IPS-NIHi11 (cell line): ENCODE measurements at regions not wholly inside any gene's neighbourhood (a gene's known extent, or its start where the extent isn't known, plus 50 kb on each side); places are given as distances from the start of the nearest gene placed in this dataset.
"Not testable (repeated sequence)": the region's sequence is repeated elsewhere in the genome, so short reads cannot be mapped to it uniquely, and the experiment has no call there.

Experiments
- DNase-seq: peaks from one replicate; pipeline ENCODE4 v3.0.0; 2012; ENCODE audit warnings: mixed read lengths, low spot score

DNA sequence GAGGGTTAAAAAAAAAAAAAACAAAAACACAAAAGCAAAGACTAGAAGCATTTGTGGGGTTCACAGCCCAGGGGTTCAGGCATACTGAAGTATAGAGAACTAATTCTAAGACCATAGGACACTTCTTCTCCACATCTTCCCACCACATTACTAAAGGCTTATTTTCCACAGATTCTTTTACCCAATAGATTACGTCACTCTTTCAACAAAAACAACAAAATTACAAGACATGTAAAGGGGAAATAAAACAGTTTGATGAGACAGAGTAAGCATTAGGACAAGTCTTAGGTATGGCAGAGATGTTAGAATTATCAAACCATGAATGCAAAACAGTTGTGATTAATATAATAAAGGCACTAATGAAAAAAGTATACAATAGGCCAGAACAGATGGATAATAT lies 2013.7 kb downstream of the MRPL39 start:
- DNase-seq, result no peak

DNA sequence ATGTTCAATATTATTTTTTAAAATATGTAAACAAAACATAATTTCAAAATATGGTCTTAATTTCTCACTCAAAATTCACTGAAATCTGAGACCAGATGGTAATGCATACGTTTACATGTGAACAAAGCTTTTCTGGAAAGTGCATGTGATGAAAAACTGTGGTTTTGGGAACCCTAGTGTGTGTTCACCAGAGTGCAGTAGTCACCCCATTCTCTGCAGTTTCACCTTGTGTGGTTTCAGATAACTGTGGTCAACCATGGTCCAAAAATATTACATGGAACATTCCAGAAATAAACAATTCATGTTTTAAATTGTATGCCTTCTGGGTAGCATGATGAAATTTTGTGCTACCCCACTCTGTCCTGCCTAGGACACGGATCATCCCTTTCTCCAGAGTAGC lies 2021.9 kb downstream of the MRPL39 start:
- DNase-seq, result no peak

DNA sequence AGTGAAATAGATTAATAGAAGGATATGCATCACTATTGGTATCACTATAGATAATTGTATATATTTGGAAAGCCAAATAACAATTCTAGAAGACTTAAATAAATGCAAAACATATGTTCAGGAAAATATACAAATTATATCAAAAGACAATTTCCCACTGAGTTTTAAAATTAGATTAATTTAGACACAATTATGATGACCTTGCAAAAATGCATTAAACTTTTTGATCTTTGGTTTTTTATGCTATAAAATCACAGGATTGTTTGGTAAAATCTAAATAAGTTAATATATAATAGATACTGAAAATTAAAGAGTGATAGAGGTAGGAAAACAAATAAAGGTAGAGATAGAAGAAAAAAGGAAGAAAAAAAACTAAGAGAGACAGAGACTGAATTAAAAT lies 2027.7 kb downstream of the MRPL39 start:
- DNase-seq, result no peak

DNA sequence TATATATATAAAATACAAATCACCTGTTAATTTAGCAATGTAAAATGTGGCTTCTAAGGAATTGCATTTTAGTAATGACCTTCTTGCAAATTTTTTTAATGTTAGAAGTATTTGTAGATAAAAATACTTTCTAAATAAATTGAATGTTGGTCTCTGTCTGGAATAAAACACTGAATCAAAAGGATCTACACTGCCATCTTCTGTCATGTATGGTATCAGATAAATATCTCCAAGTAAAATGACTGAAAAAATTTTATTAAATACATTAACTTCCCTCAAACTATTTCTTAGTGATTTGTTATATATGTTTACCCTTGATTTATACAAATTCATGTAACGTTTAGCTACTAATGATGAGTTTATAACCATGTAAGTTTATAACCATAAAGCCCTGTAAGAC lies 2029.3 kb downstream of the MRPL39 start:
- no peak for DNase-seq

DNA sequence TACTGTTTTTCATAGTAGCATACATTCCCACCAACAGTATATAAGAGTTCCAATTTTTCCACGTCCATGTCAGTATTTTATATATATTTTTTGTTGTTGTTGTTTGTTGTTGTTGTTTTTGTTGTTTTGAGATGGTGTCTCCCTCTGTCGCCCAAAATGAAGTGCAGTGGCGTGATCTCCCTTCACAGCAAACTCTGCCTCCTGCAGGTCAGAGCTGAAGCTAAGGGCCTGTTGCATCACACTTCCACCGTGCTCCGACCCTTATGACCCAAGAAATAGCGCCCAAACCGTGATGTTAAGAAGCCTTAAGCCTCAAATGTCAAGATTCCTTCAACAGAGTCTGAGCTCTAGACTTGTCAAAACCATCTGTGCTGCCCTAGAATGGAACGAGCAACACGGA lies 2032.3 kb downstream of the MRPL39 start:
- DNase-seq, result no peak

DNA sequence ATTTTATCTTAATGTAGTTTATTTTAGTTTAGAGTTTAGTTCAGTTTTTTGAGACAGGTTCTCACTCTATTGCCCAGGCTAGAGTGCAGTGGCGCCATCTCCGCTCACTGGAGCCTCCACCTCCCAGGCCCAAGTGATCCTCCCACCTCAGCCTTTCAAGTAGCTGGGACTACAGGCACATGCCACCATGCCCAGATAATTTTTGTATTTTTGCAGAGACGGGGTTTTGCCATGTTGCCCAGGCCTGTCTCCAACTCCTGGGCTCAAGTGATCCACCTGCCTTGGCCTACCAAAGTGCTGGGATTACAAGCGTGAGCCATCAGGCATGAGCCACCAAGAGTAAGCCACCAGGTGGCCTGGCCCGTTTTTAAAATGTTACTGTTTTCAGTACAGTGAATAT lies 2058.4 kb downstream of the MRPL39 start:
- DNase-seq, result not testable (repeated sequence)

DNA sequence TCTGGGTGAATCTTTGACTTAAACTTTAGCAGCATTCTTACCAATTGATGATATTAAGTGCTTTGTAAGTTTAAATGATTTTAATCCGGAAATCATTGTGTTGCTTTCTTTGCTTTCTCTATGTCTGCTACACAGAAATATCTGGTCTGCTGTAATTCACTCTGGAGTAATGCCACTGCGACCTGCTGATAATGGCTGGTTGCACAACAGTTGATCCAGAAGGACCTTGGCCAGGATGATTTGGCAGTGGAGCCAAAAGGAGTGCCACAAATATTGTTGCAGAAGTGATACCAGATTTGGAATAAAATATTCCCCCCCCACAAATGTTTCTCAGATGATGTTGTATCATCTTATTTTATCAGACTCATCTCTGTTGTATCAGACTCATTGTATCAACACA lies 2063.9 kb downstream of the MRPL39 start:
- no peak for DNase-seq

DNA sequence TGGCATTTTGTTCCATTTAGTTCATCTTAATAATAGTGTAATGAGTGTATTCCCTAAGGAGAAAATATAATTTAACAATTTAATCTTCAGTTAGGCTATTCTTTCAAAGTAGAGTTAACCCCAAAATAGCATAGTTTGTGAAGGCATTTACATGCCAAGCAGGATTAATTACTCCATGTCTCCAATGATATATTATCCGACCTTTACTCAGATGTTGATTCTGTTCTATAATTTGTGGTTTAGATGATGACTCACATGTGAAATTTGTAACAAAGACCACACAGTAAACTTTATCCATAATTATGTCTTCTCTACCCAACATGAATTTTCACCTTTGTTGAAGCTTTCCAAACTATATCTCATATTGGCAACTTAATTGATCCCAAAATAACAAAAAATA lies 2065.2 kb downstream of the MRPL39 start:
- DNase-seq, result no peak

DNA sequence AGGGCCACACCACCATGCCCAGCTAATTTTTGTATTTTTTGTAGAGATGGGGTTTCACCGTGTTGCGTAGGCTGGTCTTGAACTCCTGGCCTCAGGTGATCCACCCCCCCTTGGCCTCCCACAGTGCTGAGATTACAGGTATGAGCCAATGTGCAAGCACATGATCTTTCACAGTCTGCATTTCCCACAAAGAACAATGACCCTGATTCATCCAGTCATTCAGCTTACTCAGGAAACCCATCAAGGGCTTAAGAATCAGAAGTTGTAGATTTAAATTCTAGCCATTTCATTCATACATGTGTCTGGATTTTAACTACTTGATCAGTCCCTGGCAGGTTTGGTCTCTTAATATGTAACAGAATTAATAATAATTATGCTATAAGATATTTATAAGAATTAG lies 2065.7 kb downstream of the MRPL39 start:
- no peak for DNase-seq

DNA sequence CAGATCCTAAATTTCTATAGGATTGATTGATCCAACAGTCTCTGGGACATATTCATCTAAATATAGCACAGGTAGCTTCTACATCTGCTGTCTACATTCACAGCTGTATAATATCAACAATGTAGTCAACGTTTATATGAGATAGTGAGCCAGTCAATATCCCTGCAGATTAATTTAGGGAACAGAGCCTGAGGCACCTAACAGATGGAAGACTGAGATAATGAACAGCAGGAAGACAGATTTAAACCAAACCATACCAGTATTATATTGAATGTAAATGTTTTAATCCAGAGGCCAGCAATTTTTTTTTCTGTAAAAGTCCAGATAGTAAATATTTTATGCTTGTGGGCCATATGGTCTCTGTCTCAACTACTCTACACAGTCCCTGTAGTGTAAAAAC lies 2072.4 kb downstream of the MRPL39 start:
- DNase-seq, result no peak

DNA sequence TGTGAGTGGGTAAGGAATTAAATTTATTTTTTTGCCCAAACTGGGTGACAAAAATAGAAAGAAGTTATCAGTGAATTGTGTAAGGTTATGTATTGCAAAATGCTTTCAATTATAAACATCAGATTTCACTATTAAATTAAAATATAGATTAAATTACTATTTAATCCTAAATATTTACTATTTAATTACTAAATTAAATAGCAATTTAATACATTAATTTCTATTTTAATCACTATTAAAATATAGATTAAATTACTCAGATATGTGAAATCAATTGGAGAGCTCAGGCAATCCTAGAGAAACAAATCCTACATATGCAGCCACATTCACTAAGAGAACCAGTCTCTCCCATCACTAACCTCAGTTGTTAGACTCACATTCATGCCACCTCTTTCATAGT lies 2075.8 kb downstream of the MRPL39 start:
- no peak for DNase-seq

DNA sequence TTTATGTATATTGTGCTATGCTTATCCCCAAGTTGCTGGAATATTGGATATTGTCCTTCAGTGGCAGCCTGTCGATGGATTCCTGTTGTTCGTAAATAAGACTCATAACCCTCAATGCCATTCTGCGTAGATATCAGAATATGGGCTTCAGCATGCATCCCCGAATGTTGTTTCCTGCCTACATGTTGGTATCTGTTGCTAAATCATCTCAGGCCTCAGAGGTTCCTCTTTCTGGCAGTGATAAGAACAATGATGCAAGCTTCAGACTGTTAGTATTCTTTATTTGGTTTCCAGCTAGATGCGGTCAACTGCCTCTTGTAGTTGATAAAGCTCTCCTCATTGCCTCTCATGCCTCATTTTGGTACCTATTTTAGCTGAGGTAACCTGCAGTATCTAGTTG lies 2082.6 kb downstream of the MRPL39 start:
- DNase-seq, result no peak

DNA sequence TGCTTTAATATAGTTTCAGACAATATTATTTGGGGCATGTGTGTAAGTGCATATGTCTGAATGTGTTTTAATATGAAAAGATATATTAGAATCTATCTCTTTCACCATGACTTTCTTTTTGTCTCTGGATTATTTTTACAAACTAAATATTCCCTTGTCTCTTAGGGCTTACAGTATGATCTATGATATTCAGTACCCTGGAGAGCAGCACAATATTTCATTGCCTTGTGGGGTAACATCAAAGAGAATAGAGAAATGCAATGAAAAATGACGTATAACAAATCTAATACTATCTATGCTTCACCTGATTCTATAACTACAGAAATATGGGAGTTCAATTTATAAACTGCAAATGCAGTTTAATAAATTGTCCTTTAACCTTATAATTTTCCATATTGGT lies 2084.5 kb downstream of the MRPL39 start:
- DNase-seq, result no peak

DNA sequence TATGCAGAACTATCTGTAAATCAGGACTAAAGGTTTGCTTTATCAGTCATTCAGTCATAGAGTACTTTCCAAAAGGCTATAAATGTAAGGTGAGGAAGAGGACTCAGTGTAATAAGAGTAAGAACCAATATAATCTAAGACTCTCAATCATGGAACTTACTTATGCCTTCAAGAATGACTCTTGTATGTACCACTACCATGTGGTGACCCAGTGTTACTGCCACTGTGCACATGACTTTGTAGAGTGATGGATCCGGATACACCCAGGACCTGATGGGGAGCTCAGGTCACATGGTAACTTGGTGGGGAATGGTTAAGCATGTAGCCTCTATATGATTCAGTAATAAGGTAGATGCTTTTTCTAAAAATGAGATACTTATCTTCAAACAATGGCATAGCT lies 2099.8 kb downstream of the MRPL39 start:
- no peak for DNase-seq

DNA sequence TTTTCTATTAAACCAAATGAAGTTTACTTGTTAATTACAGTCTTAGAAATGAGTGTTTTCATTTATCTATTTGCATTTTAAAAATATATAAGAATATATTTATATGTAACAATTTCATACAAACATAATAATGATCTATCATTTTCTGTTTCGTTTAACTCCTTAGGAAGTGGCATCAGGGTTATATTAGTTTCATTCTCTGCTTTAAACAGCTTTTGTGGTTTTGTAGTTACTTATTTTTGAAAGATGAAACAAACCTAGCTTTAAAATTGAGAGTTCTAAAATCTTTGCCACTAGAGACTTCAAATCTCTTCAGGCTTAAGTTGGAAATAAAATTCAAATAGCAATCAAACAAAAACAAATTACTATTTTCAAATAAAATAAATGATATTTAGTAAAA lies 2110.6 kb downstream of the MRPL39 start:
- no peak for DNase-seq

DNA sequence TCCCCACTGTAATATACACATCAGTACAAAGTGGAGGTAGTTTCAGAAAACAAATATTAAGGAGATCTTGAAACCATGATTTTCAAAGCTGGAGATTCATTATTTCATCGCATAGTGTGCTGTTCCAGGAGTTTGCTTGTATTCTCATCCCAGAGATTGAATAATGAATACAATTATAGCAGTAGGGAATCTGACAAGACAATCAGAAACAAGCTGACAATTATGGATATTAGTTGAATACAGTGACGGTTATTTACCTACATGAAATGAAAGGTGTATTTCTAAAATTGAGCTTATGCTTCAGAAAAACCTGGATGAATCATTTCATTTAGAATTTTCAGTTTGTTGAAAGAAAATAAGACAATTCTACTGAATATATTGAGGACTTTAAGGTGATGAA lies 2119.0 kb downstream of the MRPL39 start:
- no peak for DNase-seq

DNA sequence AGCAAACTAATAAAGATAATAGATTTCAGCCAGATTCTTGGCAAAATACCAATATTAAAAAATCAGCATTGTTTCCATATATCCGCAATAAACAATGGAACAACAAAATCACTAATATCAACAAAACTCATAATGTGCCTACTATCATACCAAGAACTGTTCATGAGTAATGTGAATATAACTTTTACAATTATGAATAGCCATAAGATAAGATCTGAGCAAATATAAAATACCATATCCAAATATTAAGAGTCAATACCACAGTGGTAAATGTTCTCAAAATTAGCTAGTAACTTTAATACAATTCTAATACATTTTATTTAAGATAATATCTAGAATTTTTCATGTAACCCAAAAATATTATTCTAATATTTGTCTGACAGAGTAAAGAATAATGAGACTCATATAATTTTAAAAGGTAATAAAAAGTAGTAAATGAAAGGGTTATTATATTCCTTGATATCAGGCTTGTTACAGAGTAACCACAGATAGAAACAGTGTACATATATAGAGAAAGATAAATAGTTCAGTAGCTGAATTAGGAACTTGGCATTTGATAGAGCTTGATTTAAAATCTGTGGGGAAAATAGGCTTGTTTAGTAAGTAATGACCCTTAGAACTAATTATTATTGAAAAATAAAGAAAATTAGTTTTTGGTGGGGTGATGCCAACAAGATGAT lies 2126.6 kb downstream of the MRPL39 start:
- no peak for DNase-seq

DNA sequence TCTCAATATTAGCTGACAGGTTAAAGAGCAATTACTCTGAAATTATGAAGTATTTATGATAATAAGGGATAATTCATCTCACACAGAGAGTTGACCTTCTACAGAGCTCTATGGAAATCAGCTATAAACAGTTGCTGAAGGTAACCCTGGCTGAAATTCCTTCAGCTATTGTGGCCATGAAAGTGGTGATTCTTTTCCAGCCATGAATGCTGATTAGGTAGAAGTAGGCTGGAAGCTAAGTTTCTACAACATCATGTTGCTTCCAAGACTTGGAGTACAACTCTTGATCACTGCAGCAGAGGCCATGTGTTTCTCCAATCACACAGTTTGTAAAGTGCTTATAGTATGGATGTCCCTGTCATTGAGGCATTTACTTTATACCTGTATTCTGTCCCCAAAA lies 2128.9 kb downstream of the MRPL39 start:
- no peak for DNase-seq

DNA sequence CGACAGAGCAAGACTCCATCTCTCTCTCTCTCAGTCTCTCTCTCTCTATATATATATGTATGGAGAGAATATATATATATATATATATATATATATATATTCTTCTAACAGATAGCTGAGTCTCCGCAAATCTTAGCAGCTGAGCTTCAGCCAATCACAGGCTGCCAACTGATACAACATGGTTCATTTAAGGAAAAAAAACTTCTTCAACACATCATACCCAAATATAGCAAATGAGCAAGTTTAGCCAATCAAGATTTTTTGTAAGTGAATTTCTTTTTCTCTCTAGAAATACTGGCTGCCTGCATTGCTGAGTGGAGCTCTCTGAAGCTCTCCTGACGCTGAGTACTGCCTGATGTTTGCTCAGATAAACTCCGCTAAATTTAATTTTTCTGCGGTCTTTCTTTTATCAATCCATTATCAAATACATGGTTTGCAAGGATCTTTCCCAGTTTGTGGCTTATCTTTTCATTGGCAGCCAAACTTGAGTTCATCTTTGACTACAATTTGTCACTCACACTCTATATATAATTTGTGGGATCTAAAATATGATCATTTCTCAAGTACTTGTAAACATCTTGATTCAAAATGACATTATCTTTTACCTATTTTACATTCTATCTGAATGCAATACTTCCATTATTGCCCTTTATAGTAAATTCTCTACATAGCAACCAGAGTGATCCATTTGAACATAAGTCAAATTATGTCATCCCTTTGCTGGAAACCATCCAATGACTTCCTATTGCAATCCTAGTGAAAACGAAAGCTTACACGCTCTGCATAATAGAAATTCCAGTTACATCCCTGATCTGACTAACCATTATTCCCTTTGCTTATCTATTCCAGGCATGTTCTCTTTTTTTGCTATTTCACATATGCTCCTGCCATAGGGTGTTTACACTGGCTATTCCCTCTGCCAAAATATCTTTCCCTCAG lies 2131.7 kb downstream of the MRPL39 start:
- no peak for DNase-seq

DNA sequence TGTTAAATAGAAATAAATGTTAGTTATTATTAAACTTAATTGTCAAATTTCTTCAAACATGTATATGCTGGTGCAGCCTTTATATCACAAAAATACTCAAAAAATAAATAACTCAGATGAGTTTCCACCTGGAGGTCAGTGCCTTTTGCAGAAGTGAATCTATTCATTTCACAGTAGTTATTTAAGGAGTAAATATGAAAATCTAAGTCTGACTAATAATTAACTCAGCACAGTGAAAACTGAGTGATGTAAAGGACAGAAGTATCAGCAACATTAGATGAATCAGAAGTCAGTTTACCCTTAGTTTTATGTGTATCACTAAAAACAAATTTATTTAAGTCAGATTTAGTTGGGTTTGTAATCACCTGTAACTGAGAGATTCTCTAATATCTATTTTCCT lies 2135.4 kb downstream of the MRPL39 start:
- DNase-seq, result no peak

DNA sequence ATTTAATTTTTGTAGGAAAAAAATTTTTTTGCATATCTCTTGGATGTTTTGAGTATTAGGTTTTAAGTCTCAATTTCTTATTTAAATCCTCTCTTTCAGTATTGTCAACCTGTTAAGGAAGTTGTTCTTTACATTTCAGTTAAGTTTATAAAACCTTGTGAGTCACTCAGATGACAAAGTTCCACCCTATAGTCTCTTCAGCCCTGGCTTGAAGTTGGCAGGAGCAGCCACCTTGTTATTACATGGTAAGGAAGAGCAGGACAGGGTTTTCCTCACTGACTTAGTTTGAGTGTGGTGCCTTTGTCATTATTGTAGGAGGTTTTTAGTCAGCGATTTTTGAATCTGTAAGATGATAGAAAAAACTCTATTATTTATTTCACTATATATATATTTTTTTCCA lies 2143.9 kb downstream of the MRPL39 start:
- DNase-seq, result no peak

DNA sequence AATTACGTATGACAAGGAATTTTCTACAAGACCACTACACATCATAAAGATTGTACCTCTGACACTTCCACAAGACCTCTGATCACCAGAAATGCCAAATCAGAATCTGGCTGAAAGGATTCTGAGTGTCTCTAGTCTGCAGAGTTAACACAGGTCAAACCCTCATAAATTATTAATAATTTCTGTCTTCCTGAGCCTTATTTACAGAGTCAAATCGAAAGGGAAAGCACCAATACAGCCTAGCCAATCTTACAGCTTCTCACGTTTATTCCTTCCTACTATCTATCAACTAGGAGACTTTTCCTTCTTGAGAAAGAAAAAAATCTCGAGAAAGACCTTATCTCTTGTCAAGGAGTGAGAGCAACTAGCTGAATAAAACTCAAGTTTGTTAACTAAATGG lies 2151.6 kb downstream of the MRPL39 start:
- no peak for DNase-seq

DNA sequence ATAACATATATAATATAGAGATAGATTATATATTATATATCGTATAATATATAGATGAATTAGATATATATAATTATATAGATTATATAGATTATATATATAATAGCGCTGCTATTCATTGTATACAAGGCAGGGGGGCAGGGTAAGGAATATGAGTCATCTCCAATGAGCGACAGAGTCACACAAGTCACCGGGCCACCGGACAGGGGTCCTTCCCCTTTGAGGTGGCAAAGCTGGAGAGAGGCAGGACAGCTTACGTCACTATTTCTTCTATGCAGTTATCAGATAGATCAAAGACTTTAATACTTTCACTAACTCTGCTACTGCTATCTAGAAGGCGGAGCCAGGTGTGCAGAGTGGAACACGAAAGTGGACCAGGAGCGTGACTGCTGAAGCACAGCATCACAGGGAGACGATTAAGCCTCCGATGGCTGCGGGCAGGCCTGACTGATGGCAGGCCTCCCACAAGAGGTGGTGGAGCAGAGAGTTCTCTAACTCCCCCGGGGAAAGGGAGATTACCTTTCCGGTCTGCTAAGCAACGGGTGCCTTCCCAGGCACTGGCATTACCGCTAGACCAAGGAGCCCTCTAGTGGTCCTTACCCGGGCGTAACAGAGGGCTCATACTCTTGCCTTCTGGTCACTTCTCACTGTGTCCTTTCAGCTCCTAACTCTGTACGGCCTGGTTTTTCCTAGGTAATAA lies 2154.7 kb downstream of the MRPL39 start:
- peak; percentile 3 for DNase-seq
